ENCODE measurements at regions not wholly inside any gene's neighbourhood (a gene's known extent, or its start where the extent isn't known, plus 50 kb on each side); places are given as distances from the start of the nearest gene placed in this dataset.

DNA sequence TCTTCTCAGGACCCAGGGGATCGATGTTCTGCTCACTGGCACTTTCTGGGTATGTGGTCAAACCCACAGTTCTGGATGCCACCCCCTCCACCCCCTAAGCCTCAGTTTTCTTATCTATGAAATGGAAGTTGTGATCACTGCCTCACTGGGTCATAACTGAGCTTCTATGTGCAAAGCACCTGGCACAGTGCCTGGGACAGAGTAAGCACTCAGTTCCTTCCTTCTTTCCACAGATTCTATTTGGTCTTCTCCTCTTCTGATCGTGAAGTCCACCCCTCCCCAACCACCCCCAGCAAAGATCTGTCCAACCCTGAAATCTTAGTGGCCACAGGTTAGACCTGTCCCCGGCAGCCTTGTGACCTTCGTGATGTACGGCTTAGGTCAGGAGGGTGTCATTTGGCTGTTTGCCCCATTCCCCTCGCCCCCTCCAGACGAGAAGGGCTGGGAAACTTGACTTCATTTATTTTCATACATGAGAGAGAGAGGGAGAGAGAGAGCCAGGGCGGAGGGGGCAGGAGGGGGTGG is 181.4 kb downstream of the FGF18 start:
- no TSS peak for BruUV-seq (replicated peaks)
- Histone ChIP-seq H3K4me2 (ENCODE audit: low read depth, low read length) (no peak overlapping the region), H3K79me2 (ENCODE audit: insufficient read depth, low read length) (no peaks in the 10 kb centered on the region), H3K9ac (ENCODE audit: insufficient read depth, low read depth, low read length) (no peak overlapping the region), H3K4me1 (ENCODE audit: insufficient read depth, low read length) (no peaks in the 10 kb centered on the region), H2AFZ (ENCODE audit: low read length) (no peak overlapping the region), H4K20me1 (ENCODE audit: insufficient read depth, low read length) (no peaks in the 10 kb centered on the region), H3K36me3 (replicated peaks in 1 of 2; ENCODE audit: control insufficient read depth in 1 of 2, insufficient read depth in 2 of 2, low read length in 2 of 2) (no peaks in the 10 kb centered on the region), H3K4me3 (replicated peaks in 1 of 3; ENCODE audit: insufficient read depth in 1 of 3, low read depth in 2 of 3, low read length in 3 of 3) (no peak overlapping the region), H3K27ac (ENCODE audit: extremely low read length, insufficient read depth, low read length) (no peak overlapping the region), H3K9me3 (ENCODE audit: low read length) (no peaks in the 10 kb centered on the region), H3K27me3 (ENCODE audit: control insufficient read depth in 1 of 2, insufficient read depth in 2 of 2, low read length in 2 of 2) (no peaks in the 10 kb centered on the region; a peak in 1 of 5 replicates)
- in situ Hi-C loops (cut with HindIII; ENCODE audit: extremely low pct_ligation_motif_present, low pct_unique_long_range_greater_than_20kb) (no loop called here), intact Hi-C loops (cut with micrococcal nuclease; ENCODE audit: unreplicated experiment) (no loop called here)
- FAIRE-seq (no peak), DNase-seq (ENCODE audit: low spot score) (no peak), ATAC-seq (no peak)
- ChIA-PET POLR2A (no interaction called here), CTCF (ENCODE audit: low intra/inter-chr PET ratio, low total read pairs) (no interaction called here)
- 5% methylated on average over 8 of the region's 8 CpGs for WGBS (ENCODE audit: low lambda C conversion rate)
- TF ChIP-seq ATAD3A (CRISPR knock-in tag; IDR thresholded peaks at IDR 0.05) (no peak), HCFC1 (IDR thresholded peaks at IDR 0.05; ENCODE audit: low read depth, low read length) (no peak), STAT5B (CRISPR knock-in tag; IDR thresholded peaks at IDR 0.05) (no peak), POLR2AphosphoS5 (IDR thresholded peaks at IDR 0.05; ENCODE audit: low read depth, low read length) (no peak), MIER2 (CRISPR knock-in tag; IDR thresholded peaks at IDR 0.05) (no peak), MBNL3 (CRISPR knock-in tag; conservative IDR thresholded peaks at IDR 0.05) (no peak), MATR3 (CRISPR knock-in tag; IDR thresholded peaks at IDR 0.05) (no peak), YEATS2 (CRISPR knock-in tag; IDR thresholded peaks at IDR 0.05; ENCODE audit: borderline replicate concordance) (no peak), ZNF24 (IDR thresholded peaks at IDR 0.05) (no peak), KLF12 (CRISPR knock-in tag; IDR thresholded peaks at IDR 0.05; ENCODE audit: borderline replicate concordance) (no peak), NR2F6 (IDR thresholded peaks at IDR 0.05) (no peak), NR2F6 (CRISPR knock-in tag; IDR thresholded peaks at IDR 0.05) (no peak), ETV6 (CRISPR knock-in tag; conservative IDR thresholded peaks at IDR 0.05) (no peak)
- TF ChIP-seq, protein P1, sequence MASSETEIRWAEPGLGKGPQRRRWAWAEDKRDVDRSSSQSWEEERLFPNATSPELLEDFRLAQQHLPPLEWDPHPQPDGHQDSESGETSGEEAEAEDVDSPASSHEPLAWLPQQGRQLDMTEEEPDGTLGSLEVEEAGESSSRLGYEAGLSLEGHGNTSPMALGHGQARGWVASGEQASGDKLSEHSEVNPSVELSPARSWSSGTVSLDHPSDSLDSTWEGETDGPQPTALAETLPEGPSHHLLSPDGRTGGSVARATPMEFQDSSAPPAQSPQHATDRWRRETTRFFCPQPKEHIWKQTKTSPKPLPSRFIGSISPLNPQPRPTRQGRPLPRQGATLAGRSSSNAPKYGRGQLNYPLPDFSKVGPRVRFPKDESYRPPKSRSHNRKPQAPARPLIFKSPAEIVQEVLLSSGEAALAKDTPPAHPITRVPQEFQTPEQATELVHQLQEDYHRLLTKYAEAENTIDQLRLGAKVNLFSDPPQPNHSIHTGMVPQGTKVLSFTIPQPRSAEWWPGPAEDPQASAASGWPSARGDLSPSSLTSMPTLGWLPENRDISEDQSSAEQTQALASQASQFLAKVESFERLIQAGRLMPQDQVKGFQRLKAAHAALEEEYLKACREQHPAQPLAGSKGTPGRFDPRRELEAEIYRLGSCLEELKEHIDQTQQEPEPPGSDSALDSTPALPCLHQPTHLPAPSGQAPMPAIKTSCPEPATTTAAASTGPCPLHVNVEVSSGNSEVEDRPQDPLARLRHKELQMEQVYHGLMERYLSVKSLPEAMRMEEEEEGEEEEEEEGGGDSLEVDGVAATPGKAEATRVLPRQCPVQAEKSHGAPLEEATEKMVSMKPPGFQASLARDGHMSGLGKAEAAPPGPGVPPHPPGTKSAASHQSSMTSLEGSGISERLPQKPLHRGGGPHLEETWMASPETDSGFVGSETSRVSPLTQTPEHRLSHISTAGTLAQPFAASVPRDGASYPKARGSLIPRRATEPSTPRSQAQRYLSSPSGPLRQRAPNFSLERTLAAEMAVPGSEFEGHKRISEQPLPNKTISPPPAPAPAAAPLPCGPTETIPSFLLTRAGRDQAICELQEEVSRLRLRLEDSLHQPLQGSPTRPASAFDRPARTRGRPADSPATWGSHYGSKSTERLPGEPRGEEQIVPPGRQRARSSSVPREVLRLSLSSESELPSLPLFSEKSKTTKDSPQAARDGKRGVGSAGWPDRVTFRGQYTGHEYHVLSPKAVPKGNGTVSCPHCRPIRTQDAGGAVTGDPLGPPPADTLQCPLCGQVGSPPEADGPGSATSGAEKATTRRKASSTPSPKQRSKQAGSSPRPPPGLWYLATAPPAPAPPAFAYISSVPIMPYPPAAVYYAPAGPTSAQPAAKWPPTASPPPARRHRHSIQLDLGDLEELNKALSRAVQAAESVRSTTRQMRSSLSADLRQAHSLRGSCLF (CRISPR knock-in tag; IDR thresholded peaks at IDR 0.05; ENCODE audit: borderline replicate concordance) = no peak
- TF ChIP-seq, protein P2, sequence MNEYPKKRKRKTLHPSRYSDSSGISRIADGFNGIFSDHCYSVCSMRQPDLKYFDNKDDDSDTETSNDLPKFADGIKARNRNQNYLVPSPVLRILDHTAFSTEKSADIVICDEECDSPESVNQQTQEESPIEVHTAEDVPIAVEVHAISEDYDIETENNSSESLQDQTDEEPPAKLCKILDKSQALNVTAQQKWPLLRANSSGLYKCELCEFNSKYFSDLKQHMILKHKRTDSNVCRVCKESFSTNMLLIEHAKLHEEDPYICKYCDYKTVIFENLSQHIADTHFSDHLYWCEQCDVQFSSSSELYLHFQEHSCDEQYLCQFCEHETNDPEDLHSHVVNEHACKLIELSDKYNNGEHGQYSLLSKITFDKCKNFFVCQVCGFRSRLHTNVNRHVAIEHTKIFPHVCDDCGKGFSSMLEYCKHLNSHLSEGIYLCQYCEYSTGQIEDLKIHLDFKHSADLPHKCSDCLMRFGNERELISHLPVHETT (CRISPR knock-in tag; conservative IDR thresholded peaks at IDR 0.05) = no peak
- TF ChIP-seq, protein P3, sequence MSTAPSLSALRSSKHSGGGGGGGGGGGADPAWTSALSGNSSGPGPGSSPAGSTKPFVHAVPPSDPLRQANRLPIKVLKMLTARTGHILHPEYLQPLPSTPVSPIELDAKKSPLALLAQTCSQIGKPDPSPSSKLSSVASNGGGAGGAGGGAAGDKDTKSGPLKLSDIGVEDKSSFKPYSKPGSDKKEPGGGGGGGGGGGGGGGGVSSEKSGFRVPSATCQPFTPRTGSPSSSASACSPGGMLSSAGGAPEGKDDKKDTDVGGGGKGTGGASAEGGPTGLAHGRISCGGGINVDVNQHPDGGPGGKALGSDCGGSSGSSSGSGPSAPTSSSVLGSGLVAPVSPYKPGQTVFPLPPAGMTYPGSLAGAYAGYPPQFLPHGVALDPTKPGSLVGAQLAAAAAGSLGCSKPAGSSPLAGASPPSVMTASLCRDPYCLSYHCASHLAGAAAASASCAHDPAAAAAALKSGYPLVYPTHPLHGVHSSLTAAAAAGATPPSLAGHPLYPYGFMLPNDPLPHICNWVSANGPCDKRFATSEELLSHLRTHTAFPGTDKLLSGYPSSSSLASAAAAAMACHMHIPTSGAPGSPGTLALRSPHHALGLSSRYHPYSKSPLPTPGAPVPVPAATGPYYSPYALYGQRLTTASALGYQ (CRISPR knock-in tag; IDR thresholded peaks at IDR 0.05) = no peak
- TF ChIP-seq, protein P4, sequence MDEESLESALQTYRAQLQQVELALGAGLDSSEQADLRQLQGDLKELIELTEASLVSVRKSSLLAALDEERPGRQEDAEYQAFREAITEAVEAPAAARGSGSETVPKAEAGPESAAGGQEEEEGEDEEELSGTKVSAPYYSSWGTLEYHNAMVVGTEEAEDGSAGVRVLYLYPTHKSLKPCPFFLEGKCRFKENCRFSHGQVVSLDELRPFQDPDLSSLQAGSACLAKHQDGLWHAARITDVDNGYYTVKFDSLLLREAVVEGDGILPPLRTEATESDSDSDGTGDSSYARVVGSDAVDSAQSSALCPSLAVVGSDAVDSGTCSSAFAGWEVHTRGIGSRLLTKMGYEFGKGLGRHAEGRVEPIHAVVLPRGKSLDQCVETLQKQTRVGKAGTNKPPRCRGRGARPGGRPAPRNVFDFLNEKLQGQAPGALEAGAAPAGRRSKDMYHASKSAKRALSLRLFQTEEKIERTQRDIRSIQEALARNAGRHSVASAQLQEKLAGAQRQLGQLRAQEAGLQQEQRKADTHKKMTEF (CRISPR knock-in tag; IDR thresholded peaks at IDR 0.05) = no peak

Measured in HepG2 (cell line).